ENCODE measurements at regions not wholly inside any gene's neighbourhood (a gene's known extent, or its start where the extent isn't known, plus 50 kb on each side); places are given as distances from the start of the nearest gene placed in this dataset.

GRCh38 chr2:20524412-20525040 is 77.7 kb downstream of the RHOB start (continued):
- TF ChIP-seq ZBTB11 (CRISPR knock-in tag; IDR thresholded peaks at IDR 0.05) (peak in 1 of 3 experiments; percentile 88; a peak in 2 of 6 replicates), CREM (IDR thresholded peaks at IDR 0.05; ENCODE audit: low read depth) (0 out of 2 replicates have a peak, but pooled peaks have one; percentile 41), MYC (IDR thresholded peaks at IDR 0.05; ENCODE audit: low read depth, low read length) (no peak), MYC (CRISPR knock-in tag; IDR thresholded peaks at IDR 0.05; ENCODE audit: borderline replicate concordance, low read depth) (no peak), NCOA2 (IDR thresholded peaks at IDR 0.05; ENCODE audit: partially characterized antibody in 2 of 2) (no peak), HCFC1 (IDR thresholded peaks at IDR 0.05; ENCODE audit: low read depth, low read length) (0 out of 2 replicates have a peak, but pooled peaks have one; percentile 14), ZNF175 (CRISPR knock-in tag; IDR thresholded peaks at IDR 0.05; ENCODE audit: low read depth) (peak; percentile 45; the same call in 1 of the 2 replicates), SOX6 (IDR thresholded peaks at IDR 0.05) (peak; percentile 90), SPI1 (IDR thresholded peaks at IDR 0.05; ENCODE audit: borderline replicate concordance, low read depth, low read length) (peak; percentile 46; the same call in 1 of the 2 replicates), GABPB2 (CRISPR knock-in tag; conservative IDR thresholded peaks at IDR 0.05) (no peak), MAZ (CRISPR knock-in tag; conservative IDR thresholded peaks at IDR 0.05 in 1 of 2, IDR thresholded peaks at IDR 0.05 in 1 of 2) (peak in 1 of 2 experiments; percentile 72; a peak in 1 of 4 replicates), EP300 (IDR thresholded peaks at IDR 0.05; ENCODE audit: low read length) (peak; percentile 46; the same call in 1 of the 2 replicates), HOMEZ (CRISPR knock-in tag; IDR thresholded peaks at IDR 0.05) (0 out of 2 replicates have a peak, but pooled peaks have one; percentile 39), NR4A1 (CRISPR knock-in tag; IDR thresholded peaks at IDR 0.05) (0 out of 2 replicates have a peak, but pooled peaks have one; percentile 7), NR4A1 (tag; IDR thresholded peaks at IDR 0.05) (no peak), NRF1 (conservative IDR thresholded peaks at IDR 0.05 in 1 of 2, IDR thresholded peaks at IDR 0.05 in 1 of 2) (0 out of 4 replicates have a peak, but pooled peaks of 1 of the 2 experiments have one; percentile 8), PTTG1 (tag; IDR thresholded peaks at IDR 0.05; ENCODE audit: low read depth) (no peak), ZBTB2 (IDR thresholded peaks at IDR 0.05) (no peak), LCOR (CRISPR knock-in tag; IDR thresholded peaks at IDR 0.05) (peak; percentile 39; the same call in 1 of the 2 replicates), ZNF717 (CRISPR knock-in tag; IDR thresholded peaks at IDR 0.05) (no peak), RCOR1 (IDR thresholded peaks at IDR 0.05; ENCODE audit: borderline replicate concordance in 1 of 2, low read depth in 2 of 2, low read length in 2 of 2) (peak in 1 of 2 experiments; percentile 59; a peak in 1 of 4 replicates), IRF2 (CRISPR knock-in tag; IDR thresholded peaks at IDR 0.05) (no peak)
